Activated CD4-positive, alpha-beta T cell treated with anti-CD3 and anti-CD28 coated beads, Interleukin-2, amount 50 U/mL, for 24 hours (primary cell): ENCODE measurements at regions not wholly inside any gene's neighbourhood (a gene's known extent, or its start where the extent isn't known, plus 50 kb on each side); places are given as distances from the start of the nearest gene placed in this dataset.

Experiments used
- DNase-seq, 2 donors: peaks; one replicate each; pipeline ENCODE4 v3.0.0-alpha.2; 2020; ENCODE audit warnings: low read depth in 1 of 2, low spot score in 1 of 2

GRCh38 chr7:85522070-85522469, 335.2 kb upstream of the SEMA3D start:
- DNase-seq, result no peak

GRCh38 chr7:85521108-85521694, 334.3 kb upstream of the SEMA3D start:
- no peak for DNase-seq

GRCh38 chr7:85520175-85520574, 333.3 kb upstream of the SEMA3D start:
- DNase-seq, result no peak

GRCh38 chr7:85516675-85517074, 329.8 kb upstream of the SEMA3D start:
- DNase-seq, result no peak

- no peak for DNase-seq
Measured at GRCh38 chr7:85512790-85513189, 325.9 kb upstream of the SEMA3D start.

DNA sequence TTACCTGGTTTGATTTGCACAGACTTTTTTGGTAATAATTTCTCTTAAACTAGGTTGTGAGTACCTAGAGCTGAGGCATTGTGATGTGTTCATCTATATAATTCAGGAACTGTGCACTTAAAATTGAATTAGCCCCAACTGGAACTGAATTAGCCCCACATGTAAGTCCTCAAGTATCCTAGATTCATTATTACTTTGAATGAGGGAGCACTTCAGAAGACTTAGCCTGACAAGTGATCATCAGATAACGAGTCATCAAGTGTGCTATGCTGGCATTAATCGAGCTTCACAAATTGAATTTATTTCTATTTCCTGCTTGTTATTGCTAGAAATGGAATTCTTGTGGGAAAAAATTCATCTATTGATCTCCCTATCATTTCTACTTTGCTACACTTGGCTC, 323.4 kb upstream of the SEMA3D start:
- no peak for DNase-seq

GRCh38 chr7:85509476-85509875, 322.6 kb upstream of the SEMA3D start:
- no peak for DNase-seq

DNA sequence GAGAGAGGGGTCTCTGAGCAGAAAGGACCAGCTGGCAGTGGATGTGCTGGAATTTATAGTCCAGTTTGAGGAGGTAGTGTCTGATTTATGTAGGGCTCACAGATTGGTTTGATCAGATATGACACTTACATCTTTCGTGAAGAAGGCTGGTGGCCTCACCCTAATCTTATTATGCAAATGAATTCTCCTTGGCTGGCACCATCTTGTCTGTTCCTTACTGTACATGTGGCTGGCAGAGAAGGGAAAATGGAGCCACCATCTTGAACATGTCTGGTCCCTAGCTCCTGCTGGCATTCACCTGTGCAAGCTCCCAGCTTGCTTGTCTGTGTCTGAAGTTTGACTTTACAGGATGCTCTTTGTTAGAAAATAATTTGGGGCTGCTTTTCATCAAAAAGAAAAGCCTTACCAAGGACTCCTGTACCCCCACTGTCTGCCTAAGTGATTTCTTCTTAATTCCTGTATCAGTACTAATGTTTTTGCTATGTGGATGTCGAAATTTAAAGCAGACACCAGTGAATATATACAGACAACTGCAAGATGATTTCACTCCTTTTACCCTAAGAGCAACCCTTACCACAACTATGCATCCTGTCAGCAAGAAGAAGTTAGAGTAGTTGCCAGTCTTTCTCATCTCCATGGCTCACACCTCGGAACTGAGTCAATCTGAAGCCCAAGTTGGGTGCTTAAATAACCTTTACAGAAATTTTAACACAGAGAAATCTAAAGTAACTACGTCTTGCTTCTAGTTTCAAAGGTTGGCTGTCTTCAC, 322.0 kb upstream of the SEMA3D start:
- DNase-seq, result no peak

DNA sequence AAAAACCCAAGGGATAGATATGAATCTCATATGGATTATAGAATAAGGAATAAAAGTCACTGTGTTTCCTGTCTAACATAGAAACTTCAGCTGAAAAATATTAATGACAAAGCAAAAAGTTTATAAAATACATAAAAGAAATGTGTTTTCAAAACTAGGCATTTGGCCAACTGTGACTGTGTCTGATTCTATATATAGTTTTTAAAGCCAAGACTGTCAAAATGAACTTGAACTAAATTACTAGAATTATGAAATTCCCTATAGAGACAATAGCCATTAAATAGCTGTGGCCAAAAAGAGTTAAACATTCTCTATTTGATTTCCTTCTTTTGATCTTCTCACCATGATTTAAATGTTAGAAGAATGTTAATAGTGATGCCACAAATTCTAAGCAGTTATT, 311.2 kb upstream of the SEMA3D start:
- DNase-seq, result no peak

- DNase-seq, result no peak
Measured at GRCh38 chr7:85489498-85489897, 302.6 kb upstream of the SEMA3D start.

- no peak for DNase-seq
Measured at GRCh38 chr7:85488406-85488805, 301.6 kb upstream of the SEMA3D start.

- DNase-seq, result no peak
Measured at GRCh38 chr7:85483177-85483576, 296.3 kb upstream of the SEMA3D start.

DNA sequence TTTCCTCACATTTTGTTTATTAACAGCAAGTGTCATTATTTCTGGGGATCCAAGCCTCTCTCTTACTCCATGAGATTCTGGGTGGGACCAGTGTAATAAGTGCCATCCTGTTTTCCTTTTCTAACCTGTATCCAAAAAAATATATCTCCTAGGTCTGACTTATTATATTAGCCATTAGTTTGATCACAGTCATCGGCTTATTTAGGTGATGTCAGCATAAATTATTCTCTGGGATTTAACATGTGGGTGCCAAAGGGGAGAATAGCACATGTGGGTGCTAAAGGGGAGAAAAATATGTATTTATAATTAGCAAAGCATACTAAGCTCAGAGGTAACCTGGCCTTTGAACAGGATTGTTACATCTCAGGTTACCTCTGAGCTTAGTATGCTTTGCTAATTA, 293.8 kb upstream of the SEMA3D start:
- no peak for DNase-seq

DNA sequence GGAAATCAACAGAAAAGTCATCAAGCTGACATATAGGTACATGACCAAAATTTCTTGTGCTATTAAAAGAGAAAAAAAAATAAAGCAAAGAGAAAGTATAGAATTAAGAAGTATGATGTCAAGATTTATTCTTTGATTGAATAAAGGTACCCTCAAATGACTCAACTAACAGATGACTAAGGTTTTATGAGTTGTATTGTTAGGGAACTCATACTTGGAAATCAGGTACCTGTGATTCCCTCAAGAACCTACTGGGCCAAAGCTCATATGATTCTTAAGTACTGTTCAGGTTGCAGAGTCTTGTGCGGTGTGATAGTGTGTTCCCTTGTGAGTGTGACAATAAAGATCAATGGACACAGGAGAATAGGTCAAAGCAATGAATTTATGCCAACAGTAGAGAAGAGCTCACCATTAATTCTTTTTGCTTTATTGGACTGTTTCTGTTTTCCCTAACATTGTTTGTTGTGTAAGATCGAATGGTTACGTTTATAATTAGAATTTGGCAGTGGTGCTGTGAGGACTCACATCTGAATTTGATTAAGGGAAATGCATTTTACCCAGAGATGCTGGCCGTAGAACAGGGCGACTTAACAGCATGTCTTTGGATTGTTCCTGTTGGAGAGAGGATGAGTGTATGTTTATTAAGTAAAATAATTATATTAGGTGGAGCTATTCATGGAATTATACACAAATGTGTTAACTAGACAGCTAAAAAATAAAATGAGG, 293.2 kb upstream of the SEMA3D start:
- DNase-seq, result no peak

GRCh38 chr7:85478530-85478929, 291.7 kb upstream of the SEMA3D start:
- DNase-seq, result no peak

DNA sequence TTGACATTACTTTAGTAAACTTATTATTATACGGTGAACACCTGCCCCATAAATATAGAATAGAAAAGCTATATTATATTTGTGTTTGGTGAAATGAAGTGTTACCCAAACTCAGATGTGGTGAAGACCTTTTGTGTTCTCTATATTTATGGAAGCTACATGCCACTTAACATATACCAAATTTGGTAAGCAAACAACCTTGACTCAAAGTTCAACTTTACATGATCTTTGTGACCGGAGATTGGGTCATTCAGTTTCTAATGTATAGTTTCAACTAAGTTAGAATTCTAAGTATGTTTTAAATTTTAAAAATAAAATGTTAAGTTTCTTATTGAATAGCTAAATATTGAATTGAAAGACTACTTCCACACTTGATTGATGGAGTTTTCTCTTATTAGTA, 288.6 kb upstream of the SEMA3D start:
- no peak for DNase-seq

DNA sequence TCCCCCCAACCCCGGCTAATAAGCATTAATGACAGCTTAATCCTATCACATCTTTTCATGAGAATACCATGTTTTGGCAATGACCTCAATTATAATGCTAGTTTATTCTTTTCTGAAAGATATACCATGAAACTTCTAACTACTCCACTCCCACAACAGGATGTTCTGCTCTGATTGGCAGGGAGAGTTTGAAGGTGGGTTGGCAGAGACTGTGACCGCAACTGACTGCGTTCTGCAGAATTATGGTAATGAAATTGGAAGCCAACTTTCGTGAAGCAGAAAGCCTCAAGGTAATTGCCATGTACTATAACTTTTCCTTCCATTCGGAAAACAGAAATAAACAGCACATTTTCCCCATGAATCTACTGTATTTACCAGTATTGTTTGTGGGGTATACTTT, 288.2 kb upstream of the SEMA3D start:
- no peak for DNase-seq

GRCh38 chr7:85474234-85474633, 287.4 kb upstream of the SEMA3D start:
- DNase-seq, result no peak

- DNase-seq, result no peak
Measured at GRCh38 chr7:85471740-85472139, 284.9 kb upstream of the SEMA3D start.

DNA sequence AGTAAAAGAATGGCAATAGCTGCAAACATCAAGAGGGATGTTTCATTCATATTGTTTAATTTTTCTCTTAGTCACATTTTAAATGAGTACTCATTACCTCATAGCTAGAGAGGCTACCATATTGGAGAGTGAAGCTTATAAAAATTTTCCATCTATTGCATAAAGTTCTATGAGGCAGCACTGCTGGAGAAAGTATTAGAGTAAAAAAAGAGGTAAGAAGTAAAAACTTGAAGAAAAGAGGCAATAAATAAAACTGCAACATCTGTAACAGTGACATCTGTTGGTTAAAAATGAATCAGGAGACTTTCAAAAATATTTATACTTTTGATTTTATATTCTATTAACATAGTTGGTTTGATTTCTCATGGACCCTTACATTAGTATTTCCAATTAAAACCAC, 284.5 kb upstream of the SEMA3D start:
- no peak for DNase-seq

GRCh38 chr7:85469446-85470010, 282.7 kb upstream of the SEMA3D start:
- no peak for DNase-seq

DNA sequence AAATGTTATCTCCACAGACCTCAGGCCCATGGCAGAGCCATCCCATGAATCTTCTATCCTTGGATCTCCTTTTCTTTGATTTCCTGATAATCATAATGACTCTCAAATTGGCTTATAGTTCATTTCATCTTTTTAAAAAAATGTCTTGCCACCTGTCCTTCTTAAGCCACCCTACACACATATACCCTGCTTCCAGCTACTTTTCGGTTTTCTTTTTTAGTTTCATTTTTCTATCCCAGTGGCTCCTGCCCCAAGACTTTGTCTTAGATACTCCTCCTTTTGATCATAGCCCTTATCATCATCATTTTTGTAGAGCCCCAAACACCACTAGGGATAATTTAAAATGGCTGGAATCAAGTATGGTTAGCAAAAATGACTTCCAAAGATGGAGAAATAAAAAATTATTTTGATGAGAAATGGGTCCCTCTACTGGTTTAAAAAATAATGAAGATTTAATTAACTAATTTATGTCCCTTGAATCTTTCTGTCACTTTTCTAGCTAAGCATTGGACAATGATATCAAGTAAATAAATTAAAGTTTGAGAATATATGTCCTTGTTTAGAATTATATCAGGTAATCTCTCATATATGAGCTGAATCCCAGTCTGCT, 277.3 kb upstream of the SEMA3D start:
- no peak for DNase-seq
